T-helper 2 cell treated with Interferon-gamma antibody and Interleukin-4, amounts not matched to agents 100 ng/mL and 5 ng/mL, for 36 hours (primary cell): ENCODE measurements at regions not wholly inside any gene's neighbourhood (a gene's known extent, or its start where the extent isn't known, plus 50 kb on each side); places are given as distances from the start of the nearest gene placed in this dataset.

Source experiments
- intact Hi-C: fragments of 100-400 bp; cut with micrococcal nuclease; formaldehyde crosslinking; loops from one replicate; pipeline ENCODE4 v1.15.1; 2023

GRCh38 chr7:39883812-39884390, 66.2 kb upstream of the CDK13 start:
- intact Hi-C loops, result no loop called here

- intact Hi-C loops, result no loop called here
These were observed 61.7 kb upstream of the CDK13 start for GRCh38 chr7:39888171-39888853.

GRCh38 chr7:39890411-39890810, 59.6 kb upstream of the CDK13 start:
- intact Hi-C loops, result loop anchor here (10.0 kb wide), 1 partner anchor 244 kb away; the partner anchor contains the start of genes MPLKIP and SUGCT

- intact Hi-C loops, result loop anchor here (10.0 kb wide), 1 partner anchor 243 kb away; the partner anchor contains the start of genes MPLKIP and SUGCT
These were observed 58.2 kb upstream of the CDK13 start for GRCh38 chr7:39891894-39892293.

GRCh38 chr7:39892361-39892760, 57.7 kb upstream of the CDK13 start:
- intact Hi-C loops, result loop anchor here (10.0 kb wide), 1 partner anchor 242 kb away; the partner anchor contains the start of genes MPLKIP and SUGCT

- intact Hi-C loops, result loop anchor here (5.0 to 10.0 kb wide), 3 partner anchors 52 to 240 kb away; partner anchors contain the start of genes MPLKIP and SUGCT
These were observed 55.2 kb upstream of the CDK13 start for GRCh38 chr7:39894904-39895303.

- intact Hi-C loops, result loop anchor here (1.0 to 10.0 kb wide), 4 partner anchors 50 to 238 kb away; partner anchors contain the start of genes MPLKIP and SUGCT
These were observed 53.2 kb upstream of the CDK13 start for GRCh38 chr7:39896840-39897239.

- intact Hi-C loops, result loop anchor here (5.0 to 10.0 kb wide), 3 partner anchors 48 to 236 kb away; partner anchors contain the start of genes MPLKIP and SUGCT
These were observed 51.2 kb upstream of the CDK13 start for GRCh38 chr7:39898867-39899266.
